Right ventricle myocardium superior (tissue), 1 donor: ENCODE measurements at regions not wholly inside any gene's neighbourhood (a gene's known extent, or its start where the extent isn't known, plus 50 kb on each side); places are given as distances from the start of the nearest gene placed in this dataset.
"Not testable (repeated sequence)": the region's sequence is repeated elsewhere in the genome, so short reads cannot be mapped to it uniquely, and the experiment has no call there.

Experiments used
- ATAC-seq: fragments of 200-7000 bp; cut with Tn5 transposase; one replicate; pipeline ENCODE4 v1.9.1; 2020; ENCODE audit warnings: mild to moderate bottlenecking; ENCODE audit not compliant: poor library complexity
- DNase-seq: peaks from one replicate; pipeline ENCODE4 v3.0.0-alpha.2; 2020
- intact Hi-C: fragments of 100-400 bp; cut with DNase I; formaldehyde crosslinking; loops from one replicate; pipeline ENCODE4 v1.11.2; 2022
- donor health status: DM: no; HTN: yes; CAD: no; lungs with severe emphysema.

- intact Hi-C loops = no loop called here
- ATAC-seq (no peak), DNase-seq (no peak)
Measured at GRCh38 chr5:97923997-97924396, 741.0 kb upstream of the RIOK2 start.

GRCh38 chr5:97929383-97929782, 746.3 kb upstream of the RIOK2 start:
- no peak for ATAC-seq
- no peak for DNase-seq
- intact Hi-C loops = no loop called here

GRCh38 chr5:97931829-97932228, 748.8 kb upstream of the RIOK2 start:
- DNase-seq = no peak
- intact Hi-C loops = no loop called here
- ATAC-seq = no peak

GRCh38 chr5:97936231-97936630, 753.2 kb upstream of the RIOK2 start:
- DNase-seq (no peak), ATAC-seq (no peak)
- intact Hi-C loops = no loop called here

- DNase-seq (no peak), ATAC-seq (no peak)
- intact Hi-C loops = no loop called here
Measured at GRCh38 chr5:97937846-97938245, 754.8 kb upstream of the RIOK2 start.

- intact Hi-C loops = no loop called here
- no peak for ATAC-seq
Measured at GRCh38 chr5:97943036-97943435, 760.0 kb upstream of the RIOK2 start.

GRCh38 chr5:97951139-97951538, 768.1 kb upstream of the RIOK2 start:
- intact Hi-C loops = no loop called here
- ATAC-seq (no peak), DNase-seq (no peak)

More at GRCh38 chr5:97943036-97943435, 760.0 kb upstream of the RIOK2 start:
- DNase-seq = no peak

GRCh38 chr5:97955450-97955849, 772.4 kb upstream of the RIOK2 start:
- DNase-seq (no peak), ATAC-seq (no peak)
- intact Hi-C loops = no loop called here

GRCh38 chr5:97967292-97967691, 784.2 kb upstream of the RIOK2 start:
- intact Hi-C loops = no loop called here
- no peak for ATAC-seq

GRCh38 chr5:97968346-97968745, 785.3 kb upstream of the RIOK2 start:
- intact Hi-C loops = no loop called here
- no peak for ATAC-seq
- DNase-seq = no peak

More at GRCh38 chr5:97967292-97967691, 784.2 kb upstream of the RIOK2 start:
- no peak for DNase-seq

GRCh38 chr5:97979740-97980139, 793.7 kb upstream of the RGMB start:
- DNase-seq = peak; percentile 59
- no peak for ATAC-seq
- intact Hi-C loops = no loop called here

GRCh38 chr5:97980291-97980690, 793.2 kb upstream of the RGMB start:
- intact Hi-C loops = no loop called here
- ATAC-seq (no peak), DNase-seq (no peak)

GRCh38 chr5:97986069-97986468, 787.4 kb upstream of the RGMB start:
- intact Hi-C loops = no loop called here
- DNase-seq = no peak
- no peak for ATAC-seq

- no peak for DNase-seq
- intact Hi-C loops = no loop called here
- ATAC-seq = no peak
Measured at GRCh38 chr5:97991236-97991635, 782.2 kb upstream of the RGMB start.

- intact Hi-C loops = no loop called here
- DNase-seq (no peak), ATAC-seq (no peak)
Measured at GRCh38 chr5:97998941-97999340, 774.5 kb upstream of the RGMB start.

GRCh38 chr5:98004463-98004862, 769.0 kb upstream of the RGMB start:
- ATAC-seq = no peak
- no peak for DNase-seq
- intact Hi-C loops = no loop called here

- intact Hi-C loops = no loop called here
- ATAC-seq (no peak), DNase-seq (no peak)
Measured at GRCh38 chr5:98016771-98017170, 756.7 kb upstream of the RGMB start.

GRCh38 chr5:98030273-98030672, 743.2 kb upstream of the RGMB start:
- DNase-seq, ATAC-seq, intact Hi-C loops: not testable (repeated sequence)

- DNase-seq, ATAC-seq, intact Hi-C loops: not testable (repeated sequence)
Measured at GRCh38 chr5:98031036-98031435, 742.4 kb upstream of the RGMB start.

GRCh38 chr5:98031496-98031895, 742.0 kb upstream of the RGMB start:
- DNase-seq = no peak
- no peak for ATAC-seq
- intact Hi-C loops = no loop called here

- intact Hi-C loops = no loop called here
- ATAC-seq (no peak), DNase-seq (no peak)
Measured at GRCh38 chr5:98031926-98032325, 741.5 kb upstream of the RGMB start.

GRCh38 chr5:98041661-98042060, 731.8 kb upstream of the RGMB start:
- DNase-seq = no peak
- ATAC-seq = no peak
- intact Hi-C loops = no loop called here
